GM23338 (cell line): ENCODE measurements at regions not wholly inside any gene's neighbourhood (a gene's known extent, or its start where the extent isn't known, plus 50 kb on each side); places are given as distances from the start of the nearest gene placed in this dataset.

ENCODE experiments used
- ATAC-seq: fragments of 200-7000 bp; cut with Tn5 transposase; 3 replicates; pipeline ENCODE4 v1.9.1; 2020
- DNase-seq: peaks from one replicate; pipeline ENCODE4 v3.0.0-alpha.2; 2015; ENCODE audit warnings: low spot score
- H2AFZ ChIP-seq: fragments of 200-600 bp; sonication (generic); 2 replicates; pipeline ENCODE4 v1.8.0; 2016; ENCODE audit warnings: antibody characterized with exemption, mild to moderate bottlenecking, moderate library complexity
- H3F3A ChIP-seq: fragments of 200-600 bp; sonication (generic); replicated peaks from 2 replicates; pipeline ENCODE4 v1.8.0; 2017; ENCODE audit warnings: antibody characterized with exemption, mixed run types, low read depth
- H3K27ac ChIP-seq: fragments of 200-600 bp; sonication (generic); 2 replicates; pipeline ENCODE4 v1.6.1; 2016; ENCODE audit warnings: low read depth
- H3K27me3 ChIP-seq: fragments of 200-600 bp; sonication (generic); 2 replicates; pipeline ENCODE4 v1.8.0; 2016; ENCODE audit warnings: mild to moderate bottlenecking, mixed run types, moderate library complexity; ENCODE audit not compliant: insufficient read depth
- H3K36me3 ChIP-seq: fragments of 200-600 bp; sonication (generic); 2 replicates; pipeline ENCODE4 v1.8.0; 2016; ENCODE audit warnings: mild to moderate bottlenecking; ENCODE audit not compliant: insufficient read depth
- H3K4me1 ChIP-seq: fragments of 200-600 bp; sonication (generic); 2 replicates; pipeline ENCODE4 v1.8.0; 2016; ENCODE audit warnings: mild to moderate bottlenecking, moderate library complexity; ENCODE audit not compliant: insufficient read depth
- H3K4me2 ChIP-seq: fragments of 200-600 bp; sonication (generic); 2 replicates; pipeline ENCODE4 v1.7.1; 2017; ENCODE audit warnings: mixed run types
- H3K4me3 ChIP-seq: fragments of 200-600 bp; sonication (generic); 2 replicates; pipeline ENCODE4 v1.6.1; 2016; ENCODE audit warnings: mixed run types
- H3K79me2 ChIP-seq: fragments of 200-600 bp; sonication (generic); replicated peaks from 2 replicates; pipeline ENCODE4 v1.8.0; 2017; ENCODE audit warnings: mild to moderate bottlenecking; ENCODE audit not compliant: insufficient read depth
- H3K9me2 ChIP-seq: fragments of 200-600 bp; sonication (generic); 2 replicates; pipeline ENCODE4 v1.8.0; 2017; ENCODE audit not compliant: insufficient read depth
- H4K20me1 ChIP-seq: fragments of 200-600 bp; sonication (generic); replicated peaks from 2 replicates; pipeline ENCODE4 v1.8.0; 2017; ENCODE audit warnings: mild to moderate bottlenecking; ENCODE audit not compliant: insufficient read depth
- H3K27ac Mint-ChIP-seq: 2 replicates; pipeline ENCODE4 v1.8.0; 2020; ENCODE audit warnings: inconsistent platforms, mild to moderate bottlenecking, moderate library complexity, mixed read lengths
- H3K27me3 Mint-ChIP-seq: 3 replicates; pipeline ENCODE4 v1.8.0; 2022; ENCODE audit warnings: low read depth, mild to moderate bottlenecking, moderate library complexity, mixed read lengths, inconsistent platforms; ENCODE audit not compliant: insufficient read depth, poor library complexity
- H3K36me3 Mint-ChIP-seq: 3 replicates; pipeline ENCODE4 v1.8.0; 2021; ENCODE audit warnings: low read depth, mild to moderate bottlenecking, inconsistent platforms, moderate library complexity, mixed read lengths
- H3K4me1 Mint-ChIP-seq: 3 replicates; pipeline ENCODE4 v1.8.0; 2020; ENCODE audit warnings: mild to moderate bottlenecking, inconsistent platforms, mixed read lengths
- H3K4me3 Mint-ChIP-seq: 3 replicates; pipeline ENCODE4 v1.8.0; 2021; ENCODE audit warnings: moderate library complexity, mild to moderate bottlenecking, inconsistent platforms, mixed read lengths
- H3K9me3 Mint-ChIP-seq: 3 replicates; pipeline ENCODE4 v1.8.0; 2020; ENCODE audit warnings: moderate library complexity, mild to moderate bottlenecking, inconsistent platforms, mixed read lengths
- CTCF ChIP-seq, 2 experiments: fragments of 200-600 bp in 1 of 2; sonication (generic) in 1 of 2; conservative IDR thresholded peaks; 2 replicates each; pipeline versions ENCODE4 v1.5.1 to v1.6.1; 2016 to 2017; ENCODE audit warnings: antibody characterized with exemption in 2 of 2, low read depth in 2 of 2, mild to moderate bottlenecking in 2 of 2, moderate library complexity in 1 of 2
- ETS1 ChIP-seq: IDR thresholded peaks from 2 replicates; pipeline ENCODE4 v1.6.1; 2016; ENCODE audit warnings: antibody characterized with exemption
- EZH2 ChIP-seq: fragments of 200-600 bp; sonication (generic); IDR thresholded peaks from one replicate; pipeline ENCODE4 v1.8.0; 2017; ENCODE audit warnings: antibody characterized with exemption, mild to moderate bottlenecking, low read depth; ENCODE audit not compliant: unreplicated experiment
- EZH2phosphoT487 ChIP-seq: fragments of 200-600 bp; sonication (generic); IDR thresholded peaks from one replicate; pipeline ENCODE4 v1.8.1; 2018; ENCODE audit warnings: antibody characterized with exemption; ENCODE audit not compliant: unreplicated experiment
- NANOG ChIP-seq: IDR thresholded peaks from 2 replicates; pipeline ENCODE4 v1.6.1; 2016; ENCODE audit warnings: antibody characterized with exemption, borderline replicate concordance
- REST ChIP-seq: IDR thresholded peaks from one replicate; pipeline ENCODE4 v1.6.1; 2018; ENCODE audit warnings: antibody characterized with exemption; ENCODE audit not compliant: unreplicated experiment
- ZNF114 ChIP-seq: fragments of 250-450 bp; sonication (Bioruptor Pico); IDR thresholded peaks from 2 replicates; pipeline ENCODE4 v1.5.0; 2020; ENCODE audit warnings: mild to moderate bottlenecking, moderate library complexity

GRCh38 chr1:232183266-232183800 is 446.6 kb downstream of the SIPA1L2 start (continued):
- TF ChIP-seq EZH2 (no peak), ZNF114 (CRISPR knock-in tag) (no peak), EZH2phosphoT487 (no peak), REST (no peak), CTCF (conservative IDR thresholded peaks at IDR 0.05; ENCODE audit: low read depth in 2 of 2) (no peak)

- Histone ChIP-seq H3K27me3 (no peaks in the 10 kb centered on the region), H3F3A (no peaks in the 10 kb centered on the region), H3K9me2 (no peaks in the 10 kb centered on the region), H3K4me2 (no peak overlapping the region), H2AFZ (no peak overlapping the region), H3K79me2 (no peaks in the 10 kb centered on the region), H4K20me1 (peaks cover 2% of the 10 kb centered on the region), H3K4me3 (no peak overlapping the region), H3K36me3 (0 out of 2 replicates have a peak, but pooled peaks cover 1% of the 10 kb centered on the region), H3K27ac (no peak overlapping the region), H3K4me1 (peaks cover 14% of the 10 kb centered on the region; the same call in 1 of the 2 replicates)
- Mint-ChIP-seq H3K27me3 (peaks cover 15% of the 10 kb centered on the region), H3K36me3 (peaks cover 42% of the 10 kb centered on the region), H3K4me1 (peaks cover 29% of the 10 kb centered on the region), H3K4me3 (no peak overlapping the region), H3K27ac (no peak overlapping the region), H3K9me3 (no peaks in the 10 kb centered on the region)
- DNase-seq (no peak), ATAC-seq (no peak)
- TF ChIP-seq NANOG (no peak), REST (no peak), EZH2 (no peak), ETS1 (no peak), CTCF (conservative IDR thresholded peaks at IDR 0.05; ENCODE audit: low read depth in 2 of 2) (no peak)
Measured at GRCh38 chr1:232182236-232182635, 447.7 kb downstream of the SIPA1L2 start.
